GM19043 (cell line): ENCODE measurements at regions not wholly inside any gene's neighbourhood (a gene's known extent, or its start where the extent isn't known, plus 50 kb on each side); places are given as distances from the start of the nearest gene placed in this dataset.
"Not testable (repeated sequence)": the region's sequence is repeated elsewhere in the genome, so short reads cannot be mapped to it uniquely, and the experiment has no call there.

ENCODE experiments used
- ATAC-seq: cut with Tn5 transposase; IDR thresholded peaks from one replicate; pipeline ENCODE4 v1.9.1; 2021; ENCODE audit warnings: low read depth; ENCODE audit not compliant: unreplicated experiment

DNA sequence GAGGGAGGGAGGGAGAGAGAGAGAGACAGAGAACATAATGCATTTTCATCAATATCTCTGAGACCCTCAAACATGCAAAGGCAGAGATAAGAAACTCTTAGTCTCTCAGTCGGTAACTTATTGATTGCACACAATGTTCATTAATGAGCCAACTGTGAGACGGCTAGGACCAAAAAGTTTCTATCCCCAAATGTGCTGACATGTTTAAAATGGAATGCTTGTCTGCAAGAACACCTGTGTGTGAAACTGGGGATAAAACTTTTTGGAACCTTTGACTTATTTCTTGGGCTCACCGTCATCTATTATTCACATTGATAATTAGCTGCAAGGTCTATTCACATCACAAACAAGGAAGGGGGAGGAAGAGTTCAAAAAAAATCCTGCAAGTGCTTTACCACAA, 477.9 kb downstream of the STIM2 start:
- ATAC-seq, result no peak

DNA sequence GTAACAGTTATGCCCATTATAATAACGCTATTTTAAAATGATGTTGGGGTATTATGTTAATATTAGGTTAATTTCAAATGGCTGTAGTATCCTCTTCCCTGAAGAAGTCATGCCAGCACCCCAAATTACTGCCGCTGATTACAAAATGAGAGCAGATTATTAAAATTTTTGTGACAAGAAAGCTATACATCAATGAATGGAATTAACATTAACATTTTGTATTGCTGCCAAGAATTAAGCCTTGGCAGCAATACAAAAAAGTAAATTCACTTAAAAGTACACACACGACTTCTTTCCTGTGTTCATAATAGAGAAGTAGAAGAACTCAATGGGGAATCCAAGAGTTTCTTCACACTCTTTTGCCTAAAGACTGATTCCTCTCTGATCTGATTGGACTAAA, 482.8 kb downstream of the STIM2 start:
- ATAC-seq, result no peak

GRCh38 chr4:27350161-27350560, 489.5 kb downstream of the STIM2 start:
- no peak for ATAC-seq

DNA sequence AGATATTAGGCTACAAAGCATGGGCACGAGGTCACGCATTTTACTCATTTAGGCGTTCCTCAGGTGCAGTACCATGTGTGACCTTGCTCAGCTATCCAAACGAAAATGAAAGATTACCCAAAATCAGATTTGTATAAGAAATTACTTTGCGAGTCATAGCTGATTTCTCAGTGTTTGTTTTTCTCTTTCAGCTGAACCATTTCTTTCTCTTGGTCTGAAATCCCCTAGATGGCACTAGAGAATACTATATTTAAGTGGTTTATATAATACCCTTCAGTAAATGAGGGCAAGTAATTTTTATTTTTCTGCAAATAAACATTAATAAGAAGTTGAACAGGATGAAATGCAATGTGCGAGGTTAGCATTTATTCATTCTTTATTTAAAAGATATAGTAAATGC, 496.6 kb downstream of the STIM2 start:
- no peak for ATAC-seq

GRCh38 chr4:27358269-27358668, 497.6 kb downstream of the STIM2 start:
- ATAC-seq, result no peak

- ATAC-seq, result no peak
Measured at GRCh38 chr4:27360131-27360530, 499.5 kb downstream of the STIM2 start.

DNA sequence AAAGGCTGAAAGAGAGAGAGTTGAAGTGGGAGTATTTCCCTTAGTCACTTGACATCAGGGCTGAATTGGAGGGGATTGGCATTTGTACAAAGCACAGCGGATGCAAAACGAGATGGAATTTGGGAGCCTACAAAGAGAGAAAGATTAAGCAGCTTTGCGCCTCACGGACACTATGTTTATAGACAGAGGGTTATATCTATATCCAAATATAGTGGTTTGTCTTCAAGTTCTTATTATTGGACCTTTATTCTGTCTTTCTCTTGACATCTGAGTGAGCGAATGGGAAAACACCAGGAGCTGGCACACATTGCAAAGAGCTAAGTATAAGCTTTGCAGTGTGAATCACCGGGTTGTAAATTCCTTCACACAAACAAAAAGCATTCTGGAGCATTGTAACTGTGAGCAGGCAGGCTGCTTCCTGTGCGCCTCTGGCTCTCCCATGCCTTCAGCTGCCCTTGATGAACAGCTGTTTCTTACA, 500.2 kb downstream of the STIM2 start:
- ATAC-seq, result no peak

DNA sequence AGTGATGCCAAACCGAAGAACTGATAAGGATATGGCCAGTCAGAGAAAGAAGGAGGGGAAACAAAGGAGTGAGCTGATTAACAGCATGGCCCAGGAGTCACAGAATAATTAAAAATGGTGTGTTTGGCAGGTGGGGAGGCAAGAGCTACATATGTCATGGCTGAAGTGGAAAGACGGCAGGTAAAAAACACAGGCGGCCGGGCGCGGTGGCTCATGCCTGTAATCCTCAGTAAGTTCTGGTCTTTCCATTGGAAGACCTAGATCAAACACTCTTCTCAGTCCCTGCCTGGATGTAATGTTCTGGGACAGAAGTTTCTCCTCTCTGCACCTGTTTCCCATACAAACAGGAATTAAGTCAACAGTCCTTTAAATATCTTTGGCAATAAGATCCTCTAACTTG, 503.9 kb downstream of the STIM2 start:
- no peak for ATAC-seq

DNA sequence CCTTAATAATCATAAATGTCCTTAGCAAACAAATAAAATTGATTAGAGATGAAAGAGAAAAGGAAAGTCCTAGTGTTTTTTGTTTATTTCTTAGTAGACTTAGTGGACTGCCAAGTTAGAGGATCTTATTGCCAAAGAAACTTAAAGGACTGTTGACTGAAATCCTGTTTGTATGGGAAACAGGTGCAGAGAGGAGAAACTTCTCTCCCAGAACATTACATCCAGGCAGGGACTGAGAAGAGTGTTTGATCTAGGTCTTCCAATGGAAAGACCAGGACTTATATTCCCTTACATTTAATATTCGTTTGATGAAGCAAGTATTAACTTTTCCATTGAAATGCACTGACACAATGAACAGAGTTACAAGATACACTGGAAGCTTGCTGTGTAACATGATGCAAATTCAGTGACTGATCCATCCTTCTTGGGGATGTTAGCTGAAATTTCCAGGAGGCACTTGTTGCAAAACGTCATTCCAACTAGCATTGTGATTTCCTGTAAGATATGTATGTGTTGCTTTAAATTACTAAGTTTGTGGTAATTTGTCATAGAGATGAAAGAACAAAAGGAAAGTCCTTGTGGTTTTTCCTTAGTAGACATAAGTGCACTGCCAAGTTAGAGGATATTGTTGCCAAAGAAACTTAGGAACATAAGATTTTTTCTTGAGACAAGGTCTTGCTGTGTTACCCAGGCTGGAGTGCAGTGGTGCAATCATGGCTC, 505.6 kb downstream of the STIM2 start:
- ATAC-seq, result no peak

GRCh38 chr4:27368781-27369180, 508.1 kb downstream of the STIM2 start:
- ATAC-seq, result no peak

DNA sequence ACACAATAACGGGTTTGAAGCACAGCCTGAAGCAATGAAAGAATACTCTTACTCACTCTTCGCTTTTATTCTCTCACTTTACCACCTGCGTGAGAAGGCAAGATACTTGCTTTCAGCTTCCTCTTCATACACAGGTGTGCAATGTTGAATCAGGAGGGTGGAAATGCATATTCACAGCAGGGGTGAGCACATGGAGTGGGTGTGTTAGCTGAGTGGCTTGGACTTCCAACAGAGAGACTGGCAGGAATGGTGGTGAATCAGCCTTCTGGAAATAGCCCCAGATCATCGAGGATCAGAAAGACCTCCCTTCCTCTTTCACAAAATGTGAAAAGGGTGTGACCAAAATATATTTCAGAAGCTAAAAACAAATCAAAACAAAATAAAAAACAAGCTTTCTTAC, 521.2 kb downstream of the STIM2 start:
- ATAC-seq, result no peak

DNA sequence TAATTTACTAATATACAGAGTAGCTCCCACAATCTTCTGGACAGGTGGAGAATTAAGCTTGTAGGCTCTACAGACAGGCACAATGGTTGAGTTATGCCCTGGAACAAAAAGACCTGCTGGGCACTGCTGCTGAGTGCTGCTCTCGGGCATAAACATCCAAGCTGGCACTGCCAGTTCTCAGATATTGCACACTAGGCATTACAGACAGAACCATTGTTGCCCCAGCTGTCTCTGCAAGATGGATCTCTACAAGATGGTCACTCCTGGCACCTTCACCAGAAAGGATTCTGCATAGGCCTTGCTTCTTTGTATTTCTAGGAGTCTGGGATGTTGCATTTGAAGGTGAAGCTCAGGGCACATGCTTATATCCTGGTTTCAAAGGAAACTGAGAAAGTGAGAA, 527.1 kb downstream of the STIM2 start:
- no peak for ATAC-seq

- no peak for ATAC-seq
Measured at GRCh38 chr4:27397886-27398285, 537.2 kb downstream of the STIM2 start.

DNA sequence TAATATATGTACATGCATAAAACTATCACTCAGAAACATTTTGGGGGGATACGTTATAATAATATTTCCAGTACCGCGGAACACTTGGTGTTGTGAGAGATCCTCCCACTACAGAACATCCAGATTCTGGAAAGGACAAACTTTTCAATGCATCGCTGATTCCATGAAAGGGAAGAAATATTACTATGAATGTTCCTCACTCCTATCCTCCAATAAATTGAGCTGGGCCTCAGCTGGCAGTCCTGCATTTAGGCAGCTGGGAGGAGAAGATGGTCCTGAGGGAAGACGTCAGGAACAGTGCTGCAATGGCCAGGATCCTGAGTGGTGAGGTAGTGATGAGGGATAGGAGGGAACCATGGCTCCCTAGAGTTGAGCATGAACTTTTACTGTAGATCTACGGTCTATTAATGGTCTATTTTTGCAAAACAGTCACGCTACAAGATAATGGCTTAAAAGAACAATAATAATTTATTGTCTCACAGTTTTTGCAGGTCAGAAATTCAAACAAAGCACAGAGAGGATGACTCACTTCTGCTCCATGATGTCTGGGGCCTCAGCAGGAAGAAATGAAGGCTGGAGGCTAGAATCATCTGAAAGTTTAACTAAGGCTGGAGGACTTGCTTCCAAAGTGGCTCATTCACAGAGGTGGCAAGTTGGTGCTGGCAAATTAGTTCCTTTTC, 538.1 kb downstream of the STIM2 start:
- ATAC-seq, result no peak

- ATAC-seq, result no peak
Measured at GRCh38 chr4:27407616-27408015, 547.0 kb downstream of the STIM2 start.

DNA sequence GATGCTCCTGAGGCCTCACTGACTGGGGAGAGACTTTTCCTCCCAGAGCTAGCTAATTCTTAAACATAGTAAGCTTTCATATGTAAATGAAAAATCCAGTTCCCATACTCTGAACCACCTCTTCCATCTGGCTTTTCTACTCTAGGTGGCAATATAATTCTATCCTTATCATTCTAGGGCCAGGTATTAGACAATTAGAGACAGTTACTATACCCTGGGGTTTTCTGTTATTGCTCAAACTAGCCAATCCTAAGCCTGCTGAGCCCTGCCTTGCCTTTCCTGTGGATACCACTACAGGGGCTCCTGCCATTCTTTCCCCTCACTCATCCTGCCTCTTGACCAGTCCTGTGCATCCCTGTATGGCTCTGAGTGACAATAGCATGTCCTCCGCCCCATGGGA, 552.0 kb downstream of the STIM2 start:
- ATAC-seq, result no peak

DNA sequence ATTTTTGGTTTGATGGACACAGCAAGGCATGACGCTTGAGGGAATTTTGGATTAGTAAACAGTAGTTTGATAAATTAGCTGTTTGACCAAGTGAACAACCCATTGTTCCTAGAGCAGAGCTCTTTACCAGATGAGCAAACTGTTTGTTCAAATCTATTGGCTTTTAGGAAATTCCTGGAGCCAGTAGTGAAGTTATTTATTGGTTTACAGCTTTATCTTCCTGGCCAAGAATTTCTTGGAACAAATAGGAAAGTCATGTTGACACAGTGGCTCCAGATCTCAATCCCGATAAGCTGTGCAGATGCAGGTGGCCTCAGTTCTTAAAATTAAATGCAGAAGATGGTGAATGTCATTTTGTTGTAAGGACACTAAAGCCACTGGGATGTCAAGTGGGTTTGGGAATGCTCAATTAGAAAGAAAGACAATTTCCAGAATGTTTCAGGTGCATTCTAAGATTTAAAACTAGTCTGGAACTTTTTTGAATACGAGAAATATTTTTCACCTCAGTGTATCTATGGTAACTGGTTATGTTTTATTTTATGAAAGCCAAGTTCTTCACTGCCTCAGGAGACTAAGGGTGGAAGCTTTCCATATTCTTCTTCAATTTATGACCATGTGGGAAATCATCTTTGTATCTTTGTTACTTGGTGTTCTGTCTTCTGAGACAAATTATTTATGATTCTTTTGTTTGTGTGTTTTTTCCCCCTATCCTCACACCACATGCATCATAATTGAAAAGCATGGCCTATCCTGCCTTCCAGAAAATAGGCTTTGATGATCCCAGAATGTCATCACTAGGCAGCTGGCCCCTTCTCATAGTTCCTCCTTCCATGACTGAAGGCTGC, 554.5 kb downstream of the STIM2 start:
- ATAC-seq, result no peak

GRCh38 chr4:27428661-27429060, 568.0 kb downstream of the STIM2 start:
- no peak for ATAC-seq

GRCh38 chr4:27429364-27429871, 568.8 kb downstream of the STIM2 start:
- no peak for ATAC-seq

GRCh38 chr4:27442146-27442545, 581.5 kb downstream of the STIM2 start:
- no peak for ATAC-seq

- not testable (repeated sequence) for ATAC-seq
Measured at GRCh38 chr4:27442661-27443060, 582.0 kb downstream of the STIM2 start.
